ENCODE measurements at regions not wholly inside any gene's neighbourhood (a gene's known extent, or its start where the extent isn't known, plus 50 kb on each side); places are given as distances from the start of the nearest gene placed in this dataset.

GRCh38 chr9:13991395-13991794 is 322.5 kb downstream of the NFIB start:
- no peak for TF ChIP-seq EZH2 (IDR thresholded peaks at IDR 0.05; ENCODE audit: borderline replicate concordance, low read depth, low read length, poor library complexity, severe bottlenecking)
- TF ChIP-seq, protein P1, sequence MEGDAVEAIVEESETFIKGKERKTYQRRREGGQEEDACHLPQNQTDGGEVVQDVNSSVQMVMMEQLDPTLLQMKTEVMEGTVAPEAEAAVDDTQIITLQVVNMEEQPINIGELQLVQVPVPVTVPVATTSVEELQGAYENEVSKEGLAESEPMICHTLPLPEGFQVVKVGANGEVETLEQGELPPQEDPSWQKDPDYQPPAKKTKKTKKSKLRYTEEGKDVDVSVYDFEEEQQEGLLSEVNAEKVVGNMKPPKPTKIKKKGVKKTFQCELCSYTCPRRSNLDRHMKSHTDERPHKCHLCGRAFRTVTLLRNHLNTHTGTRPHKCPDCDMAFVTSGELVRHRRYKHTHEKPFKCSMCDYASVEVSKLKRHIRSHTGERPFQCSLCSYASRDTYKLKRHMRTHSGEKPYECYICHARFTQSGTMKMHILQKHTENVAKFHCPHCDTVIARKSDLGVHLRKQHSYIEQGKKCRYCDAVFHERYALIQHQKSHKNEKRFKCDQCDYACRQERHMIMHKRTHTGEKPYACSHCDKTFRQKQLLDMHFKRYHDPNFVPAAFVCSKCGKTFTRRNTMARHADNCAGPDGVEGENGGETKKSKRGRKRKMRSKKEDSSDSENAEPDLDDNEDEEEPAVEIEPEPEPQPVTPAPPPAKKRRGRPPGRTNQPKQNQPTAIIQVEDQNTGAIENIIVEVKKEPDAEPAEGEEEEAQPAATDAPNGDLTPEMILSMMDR (conservative IDR thresholded peaks at IDR 0.05; ENCODE audit: low read depth, low read length) = no peak
- Histone ChIP-seq H3K27ac (ENCODE audit: low read depth, low read length, poor library complexity, severe bottlenecking) (peak overlapping the region; percentile 7), H3K9me3 (ENCODE audit: low read depth, low read length, poor library complexity, severe bottlenecking) (no peaks in the 10 kb centered on the region), H3K27me3 (replicated peaks; ENCODE audit: insufficient read depth, low read depth, low read length, poor library complexity) (no peaks in the 10 kb centered on the region), H3K4me3 (ENCODE audit: low read depth, low read length, poor library complexity, severe bottlenecking) (no peak overlapping the region), H3K36me3 (ENCODE audit: insufficient read depth, low read length, poor library complexity, severe bottlenecking) (no peaks in the 10 kb centered on the region), H3K4me1 (ENCODE audit: insufficient read depth, low read length, poor library complexity, severe bottlenecking) (peaks cover 13% of the 10 kb centered on the region)
- POLR2A ChIA-PET (ENCODE audit: low non-redundant PET) = no interaction called here
- intact Hi-C loops (cut with micrococcal nuclease; ENCODE audit: unreplicated experiment) = no loop called here
- CTCF ChIA-PET = no interaction called here
- no peak for DNase-seq (ENCODE audit: low spot score)
- no TSS peak for BruUV-seq (replicated peaks)

DNA sequence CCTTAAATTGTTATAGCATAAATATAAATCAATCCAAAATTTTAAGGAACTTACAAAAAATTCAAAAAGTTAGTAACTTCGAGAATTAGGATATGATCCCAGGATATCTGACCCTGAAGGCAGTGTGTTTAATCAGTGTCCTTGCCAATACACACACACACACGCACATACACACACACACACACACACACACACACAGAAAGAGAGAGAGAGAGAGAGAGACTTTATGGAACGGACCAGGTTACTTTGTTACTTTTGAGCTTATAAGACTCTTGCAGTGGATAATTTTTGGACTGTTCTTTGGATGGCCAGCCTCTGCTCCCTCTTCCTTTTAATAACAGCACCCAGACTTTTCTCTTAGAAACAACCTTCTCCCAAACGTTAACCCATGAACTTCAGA is 322.9 kb downstream of the NFIB start:
- H3K27me3 ChIP-seq (replicated peaks; ENCODE audit: insufficient read depth, low read depth, low read length, poor library complexity) = no peaks in the 10 kb centered on the region
- H3K36me3 ChIP-seq (ENCODE audit: insufficient read depth, low read length, poor library complexity, severe bottlenecking) = no peaks in the 10 kb centered on the region
- no peaks in the 10 kb centered on the region for H3K9me3 ChIP-seq (ENCODE audit: low read depth, low read length, poor library complexity, severe bottlenecking)
- DNase-seq (ENCODE audit: low spot score) = no peak
- no peak overlapping the region for H3K27ac ChIP-seq (ENCODE audit: low read depth, low read length, poor library complexity, severe bottlenecking)
- TF ChIP-seq, protein P1 (conservative IDR thresholded peaks at IDR 0.05; ENCODE audit: low read depth, low read length) = no peak
- no peak for TF ChIP-seq EZH2 (IDR thresholded peaks at IDR 0.05; ENCODE audit: borderline replicate concordance, low read depth, low read length, poor library complexity, severe bottlenecking)
- no peak overlapping the region for H3K4me3 ChIP-seq (ENCODE audit: low read depth, low read length, poor library complexity, severe bottlenecking)
- ChIA-PET CTCF (no interaction called here), POLR2A (ENCODE audit: low non-redundant PET) (no interaction called here)
- no TSS peak for BruUV-seq (replicated peaks)
- intact Hi-C loops (cut with micrococcal nuclease; ENCODE audit: unreplicated experiment) = no loop called here
- peaks cover 13% of the 10 kb centered on the region for H3K4me1 ChIP-seq (ENCODE audit: insufficient read depth, low read length, poor library complexity, severe bottlenecking)

DNA sequence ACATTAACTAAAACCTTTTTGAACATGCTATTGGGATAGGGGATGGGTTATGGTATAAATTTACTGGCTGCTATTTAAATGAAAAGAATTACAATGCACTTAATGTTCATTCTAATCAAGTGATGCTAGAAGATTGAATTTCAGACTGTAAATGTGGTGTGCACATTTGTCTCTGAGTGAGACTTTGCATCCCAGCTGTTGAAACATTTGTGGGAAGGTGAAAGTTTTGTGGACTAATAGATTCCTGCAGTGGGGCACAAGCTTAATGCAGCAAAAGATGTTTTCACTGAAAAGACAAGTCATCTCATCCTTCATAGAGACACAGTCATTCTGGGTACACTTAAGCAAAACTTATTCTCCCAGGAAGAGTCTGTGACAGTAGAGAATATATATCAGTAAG is 323.6 kb downstream of the NFIB start:
- ChIA-PET POLR2A (ENCODE audit: low non-redundant PET) (no interaction called here), CTCF (no interaction called here)
- Histone ChIP-seq H3K27ac (ENCODE audit: low read depth, low read length, poor library complexity, severe bottlenecking) (no peak overlapping the region), H3K4me3 (ENCODE audit: low read depth, low read length, poor library complexity, severe bottlenecking) (no peak overlapping the region), H3K9me3 (ENCODE audit: low read depth, low read length, poor library complexity, severe bottlenecking) (no peaks in the 10 kb centered on the region), H3K27me3 (replicated peaks; ENCODE audit: insufficient read depth, low read depth, low read length, poor library complexity) (no peaks in the 10 kb centered on the region), H3K4me1 (ENCODE audit: insufficient read depth, low read length, poor library complexity, severe bottlenecking) (peaks cover 13% of the 10 kb centered on the region), H3K36me3 (ENCODE audit: insufficient read depth, low read length, poor library complexity, severe bottlenecking) (no peaks in the 10 kb centered on the region)
- no peak for TF ChIP-seq EZH2 (IDR thresholded peaks at IDR 0.05; ENCODE audit: borderline replicate concordance, low read depth, low read length, poor library complexity, severe bottlenecking)
- TF ChIP-seq, protein P1 (conservative IDR thresholded peaks at IDR 0.05; ENCODE audit: low read depth, low read length) = no peak
- BruUV-seq (replicated peaks) = no TSS peak
- intact Hi-C loops (cut with micrococcal nuclease; ENCODE audit: unreplicated experiment) = no loop called here
- no peak for DNase-seq (ENCODE audit: low spot score)

Data from A673 (cell line).